IMR-90 (cell line): ENCODE measurements at regions not wholly inside any gene's neighbourhood (a gene's known extent, or its start where the extent isn't known, plus 50 kb on each side); places are given as distances from the start of the nearest gene placed in this dataset.

ENCODE experiments used
- CEBPB ChIP-seq: IDR thresholded peaks from 2 replicates; pipeline ENCODE4 v1.6.1; 2012; ENCODE audit warnings: low read depth, low read length, improper control_type of control experiment
- CTCF ChIP-seq: conservative IDR thresholded peaks from 2 replicates; pipeline ENCODE4 v1.5.1; 2012; ENCODE audit warnings: mild to moderate bottlenecking, low read depth, low read length, improper control_type of control experiment
- FOS ChIP-seq: fragments of 150-350 bp; IDR thresholded peaks from 2 replicates; pipeline ENCODE4 v1.6.1; 2016; ENCODE audit warnings: low read depth, low read length
- POLR2A ChIP-seq: IDR thresholded peaks from 2 replicates; pipeline ENCODE4 v1.6.1; 2012; ENCODE audit warnings: mild to moderate bottlenecking, low read depth, low read length
- RCOR1 ChIP-seq: IDR thresholded peaks from 2 replicates; pipeline ENCODE4 v1.6.1; 2012; ENCODE audit warnings: mild to moderate bottlenecking, low read length, improper control_type of control experiment; ENCODE audit not compliant: insufficient replicate concordance
- RFX5 ChIP-seq: IDR thresholded peaks from 2 replicates; pipeline ENCODE4 v1.8.0; 2012; ENCODE audit warnings: low read depth, mild to moderate bottlenecking, low read length, moderate library complexity

DNA sequence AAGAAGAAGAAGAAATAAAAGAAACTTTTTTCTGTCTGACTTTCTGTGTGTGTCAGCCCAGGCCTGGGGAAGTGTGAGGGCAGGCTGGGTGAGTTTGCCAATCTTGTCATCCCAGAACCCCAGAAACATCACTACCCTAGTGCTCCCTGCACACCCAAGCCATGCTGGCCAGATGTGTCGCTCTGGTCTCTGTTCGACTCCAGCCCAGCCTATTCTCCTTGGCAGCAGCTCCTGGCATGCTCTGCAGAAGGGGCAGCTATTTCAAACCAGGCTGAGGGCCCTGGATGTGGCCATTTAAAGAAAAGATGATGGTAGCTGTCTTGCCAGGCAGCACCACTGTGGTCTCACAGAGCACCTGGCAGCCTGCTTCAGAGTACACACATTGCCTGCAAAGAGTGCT, 334.1 kb downstream of the RPS24 start:
- no peak for TF ChIP-seq CTCF
- no peak for TF ChIP-seq RFX5
- no peak for TF ChIP-seq POLR2A
- no peak for TF ChIP-seq CEBPB
- TF ChIP-seq RCOR1, result no peak
- TF ChIP-seq FOS, result no peak
